GM19023 (cell line): ENCODE measurements at regions not wholly inside any gene's neighbourhood (a gene's known extent, or its start where the extent isn't known, plus 50 kb on each side); places are given as distances from the start of the nearest gene placed in this dataset.

Source experiments
- ATAC-seq: cut with Tn5 transposase; IDR thresholded peaks from one replicate; pipeline ENCODE4 v1.9.1; 2021; ENCODE audit warnings: mild to moderate bottlenecking, moderate library complexity; ENCODE audit not compliant: unreplicated experiment

DNA sequence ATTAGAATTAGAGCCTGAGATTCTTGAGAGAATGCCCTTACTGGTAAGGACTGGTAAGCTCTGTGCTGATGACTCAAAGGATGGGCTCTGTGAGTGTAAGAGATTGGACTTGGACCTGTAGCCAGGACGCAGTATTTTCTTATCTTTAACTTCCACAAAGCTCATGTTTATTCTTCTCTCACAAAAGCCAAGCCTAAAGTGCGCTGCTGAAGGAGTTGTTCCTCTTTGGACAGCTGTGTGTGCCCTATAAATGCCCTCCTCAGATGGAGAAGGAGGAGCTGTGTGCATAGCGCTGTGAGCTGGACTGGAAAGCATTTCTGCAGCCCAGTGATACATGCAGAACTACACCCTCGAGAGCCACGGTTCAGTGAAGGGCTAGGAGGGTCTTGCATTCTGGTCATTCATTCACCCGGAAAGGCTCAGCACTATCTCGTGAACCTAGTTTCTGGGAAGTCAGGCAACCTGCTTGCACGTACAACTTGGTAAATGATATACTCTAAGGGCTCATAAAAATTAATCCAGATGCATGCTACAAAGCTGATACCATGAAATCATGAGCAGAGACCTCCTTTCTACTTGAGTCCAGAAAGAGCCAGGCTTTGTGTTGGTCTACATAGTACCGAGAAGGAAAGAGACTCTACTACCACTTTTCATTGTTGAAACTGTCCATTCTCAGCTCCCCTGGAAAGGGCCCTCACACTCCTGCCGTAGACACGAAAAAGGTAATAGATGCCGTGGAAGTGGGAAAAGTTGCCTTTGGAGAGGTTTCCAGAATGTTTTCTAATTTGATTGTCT lies 103.0 kb upstream of the TBL1XR1 start:
- ATAC-seq = peak; percentile 59

DNA sequence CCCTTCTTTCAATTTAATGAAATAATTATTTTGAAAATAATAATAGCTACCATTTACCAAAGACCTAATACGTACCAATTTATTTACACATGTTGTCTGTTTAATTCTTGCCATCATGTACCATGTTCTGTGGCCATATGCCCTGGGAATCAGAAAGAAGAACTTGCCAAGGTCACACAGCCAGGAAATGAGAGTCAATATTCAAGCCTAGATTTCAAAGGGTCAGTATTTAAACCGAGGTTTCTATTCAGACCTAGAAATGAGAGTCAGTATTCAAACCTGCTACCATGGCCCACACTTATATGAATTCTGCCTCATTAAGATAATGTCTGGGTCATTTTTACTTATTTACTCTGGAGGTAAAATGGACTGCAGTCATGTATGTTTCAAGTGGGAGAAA lies 103.6 kb upstream of the TBL1XR1 start:
- no peak for ATAC-seq

DNA sequence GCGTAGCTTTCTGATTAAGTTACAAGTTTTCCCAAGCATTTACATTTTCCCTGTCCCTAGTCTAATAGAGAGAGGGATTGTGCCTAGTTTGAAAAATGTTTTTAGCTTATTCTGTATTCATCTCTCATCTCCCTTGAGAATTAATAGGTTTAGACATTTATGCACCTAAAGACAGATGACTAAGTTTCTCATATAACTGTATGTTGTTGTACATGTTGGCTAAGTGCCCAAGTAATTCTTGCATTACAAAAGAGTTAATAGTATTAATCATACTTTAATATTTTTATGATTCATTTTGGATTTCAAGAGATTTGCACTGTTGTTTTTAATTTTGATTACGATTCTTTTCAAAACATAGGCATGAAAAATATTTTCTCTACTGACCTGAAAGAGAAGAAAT lies 109.0 kb upstream of the TBL1XR1 start:
- ATAC-seq = no peak

DNA sequence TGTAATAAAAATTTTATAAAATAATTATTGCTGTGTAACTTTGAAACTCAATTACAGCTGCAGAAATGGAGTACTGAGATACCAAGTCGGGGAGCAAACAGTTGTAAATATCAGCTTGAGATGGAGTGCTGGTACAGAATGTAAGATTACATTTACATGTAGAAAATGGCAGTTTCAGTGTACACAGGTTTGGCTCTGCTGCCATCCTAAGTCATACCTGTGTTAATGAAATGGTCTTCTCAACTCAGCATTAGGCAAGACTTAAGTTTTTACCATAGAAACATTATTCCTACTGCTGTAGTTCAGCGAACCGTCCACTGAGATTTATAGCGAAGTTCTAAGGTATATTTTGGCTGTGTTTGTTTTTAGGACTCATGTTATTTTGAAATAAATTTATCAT lies 110.1 kb upstream of the TBL1XR1 start:
- ATAC-seq = no peak

- no peak for ATAC-seq
Observed at GRCh38 chr3:177307826-177308225, 110.5 kb upstream of the TBL1XR1 start.

DNA sequence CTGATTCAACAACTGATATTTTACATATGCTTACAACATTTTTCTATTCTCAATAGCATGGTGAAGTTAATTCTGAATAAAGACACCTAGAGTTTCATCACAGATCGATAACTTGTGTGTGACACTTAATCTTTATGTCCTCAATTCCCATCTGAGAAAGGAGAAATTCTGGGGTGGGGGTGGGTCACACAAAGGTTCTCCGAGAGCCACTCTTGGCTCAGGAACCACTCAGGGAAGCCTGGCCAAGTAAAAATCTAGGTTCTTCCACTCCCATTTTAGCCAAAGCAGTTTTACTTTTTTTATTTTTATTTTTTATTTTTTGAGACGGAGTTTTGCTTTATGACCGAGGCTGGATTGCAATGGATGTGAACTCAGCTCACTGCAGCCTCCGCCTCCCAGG lies 111.0 kb upstream of the TBL1XR1 start:
- ATAC-seq = no peak

- no peak for ATAC-seq
Observed at GRCh38 chr3:177308911-177309310, 111.6 kb upstream of the TBL1XR1 start.

- no peak for ATAC-seq
Observed at GRCh38 chr3:177312491-177312890, 115.2 kb upstream of the TBL1XR1 start.

DNA sequence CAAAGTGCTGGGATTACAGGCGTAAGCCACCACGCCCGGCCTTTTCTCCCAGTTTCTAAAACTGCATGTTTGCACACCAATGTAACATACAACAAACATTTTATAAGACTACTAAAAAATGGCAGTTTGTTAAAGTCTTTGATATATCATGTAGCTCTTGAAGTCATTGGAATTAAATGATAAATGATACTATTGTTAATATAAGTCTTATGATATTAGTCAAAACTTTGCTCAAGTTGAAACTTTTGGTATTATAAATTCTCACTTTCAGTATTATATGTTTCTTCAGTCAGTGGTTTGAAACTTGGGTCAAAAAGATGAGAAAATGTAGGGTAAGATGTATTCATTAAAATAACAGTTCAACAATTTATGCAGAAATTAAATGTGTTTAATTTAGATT lies 117.6 kb upstream of the TBL1XR1 start:
- ATAC-seq = peak; percentile 54

DNA sequence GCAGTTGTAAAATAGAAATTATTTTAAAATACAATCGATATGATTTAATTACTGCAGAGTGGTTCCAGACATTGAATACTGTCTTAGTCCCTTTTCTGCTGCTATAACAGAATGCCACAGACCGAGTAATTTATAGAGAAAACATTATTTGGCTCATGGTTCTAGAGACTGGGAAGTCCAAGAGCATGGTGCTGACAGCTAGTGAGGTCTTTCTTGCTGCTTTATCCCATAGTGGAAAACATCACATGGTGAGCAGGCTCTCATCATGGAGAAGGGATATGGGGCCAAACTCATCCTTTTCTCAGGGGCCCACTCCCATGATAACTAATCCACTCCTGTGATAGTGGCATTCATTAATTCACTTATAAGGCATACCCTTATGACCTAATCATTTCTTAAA lies 120.0 kb upstream of the TBL1XR1 start:
- ATAC-seq = no peak

GRCh38 chr3:177318559-177318958 lies 121.3 kb upstream of the TBL1XR1 start:
- ATAC-seq = no peak

DNA sequence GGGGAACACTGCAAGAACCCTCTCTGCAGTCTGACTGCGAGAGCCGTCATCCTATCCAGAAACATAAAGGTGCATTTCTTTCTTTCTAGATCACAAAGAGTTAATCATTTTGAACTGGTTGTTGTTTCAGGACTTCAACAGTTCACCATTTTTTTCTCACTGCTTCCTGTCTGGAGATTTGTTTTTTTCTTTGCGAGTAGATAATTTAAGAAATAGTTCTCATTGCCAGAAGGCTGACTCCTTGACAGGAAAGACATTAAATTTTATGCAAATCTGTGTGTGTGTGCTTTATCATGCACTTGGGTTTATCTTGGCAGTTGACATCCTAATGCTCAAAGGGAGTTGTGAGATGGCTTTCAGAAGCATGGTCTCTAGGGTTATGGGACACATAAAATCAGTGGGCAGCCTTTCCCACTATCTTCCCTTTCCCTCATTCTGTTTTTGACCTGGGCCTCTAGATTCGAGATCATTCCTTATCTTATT lies 123.5 kb upstream of the TBL1XR1 start:
- peak; percentile 50 for ATAC-seq

GRCh38 chr3:177321819-177322218 lies 124.5 kb upstream of the TBL1XR1 start:
- no peak for ATAC-seq

- ATAC-seq = no peak
Observed at GRCh38 chr3:177322881-177323280, 125.6 kb upstream of the TBL1XR1 start.

DNA sequence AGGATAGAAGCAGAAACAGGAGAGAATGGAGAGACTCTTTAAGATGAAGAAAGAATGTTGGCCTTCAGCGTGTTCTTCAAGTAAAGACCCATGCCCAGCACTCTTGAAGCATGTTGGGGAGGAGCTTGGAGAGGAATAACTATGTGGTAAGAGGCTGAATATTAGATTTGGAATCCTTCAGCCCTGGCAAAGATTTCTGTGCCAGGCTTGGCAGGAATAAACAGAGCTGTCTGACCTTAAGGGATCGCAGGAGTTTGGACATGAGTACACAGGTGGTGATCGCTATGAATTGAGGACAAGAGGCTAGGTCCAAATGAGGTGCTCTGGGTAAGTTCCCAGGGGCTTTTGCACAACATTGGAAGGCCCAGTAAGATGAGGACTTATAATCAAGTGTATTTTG lies 132.6 kb upstream of the TBL1XR1 start:
- ATAC-seq = no peak

DNA sequence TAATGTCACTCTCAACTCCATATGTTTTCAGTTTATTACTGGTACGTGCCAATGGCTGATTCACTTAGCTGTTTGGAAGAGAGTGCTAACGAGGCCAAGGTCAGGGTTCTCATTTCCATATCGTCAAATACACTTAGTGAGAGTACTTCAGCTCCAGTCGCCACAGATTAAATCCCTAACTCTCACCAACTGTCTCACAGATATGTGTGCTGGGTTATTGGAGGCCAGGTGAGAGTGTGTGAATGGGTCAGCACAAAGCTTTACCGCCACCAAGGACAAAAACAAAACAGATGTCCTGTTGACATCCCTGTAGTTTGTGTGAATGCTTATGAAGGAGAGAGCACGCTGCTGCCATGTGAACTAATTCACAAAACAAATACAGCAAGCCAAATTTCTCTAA lies 133.5 kb upstream of the TBL1XR1 start:
- ATAC-seq = no peak

GRCh38 chr3:177331203-177331835 lies 134.0 kb upstream of the TBL1XR1 start:
- ATAC-seq = no peak

GRCh38 chr3:177332955-177333354 lies 135.7 kb upstream of the TBL1XR1 start:
- no peak for ATAC-seq

DNA sequence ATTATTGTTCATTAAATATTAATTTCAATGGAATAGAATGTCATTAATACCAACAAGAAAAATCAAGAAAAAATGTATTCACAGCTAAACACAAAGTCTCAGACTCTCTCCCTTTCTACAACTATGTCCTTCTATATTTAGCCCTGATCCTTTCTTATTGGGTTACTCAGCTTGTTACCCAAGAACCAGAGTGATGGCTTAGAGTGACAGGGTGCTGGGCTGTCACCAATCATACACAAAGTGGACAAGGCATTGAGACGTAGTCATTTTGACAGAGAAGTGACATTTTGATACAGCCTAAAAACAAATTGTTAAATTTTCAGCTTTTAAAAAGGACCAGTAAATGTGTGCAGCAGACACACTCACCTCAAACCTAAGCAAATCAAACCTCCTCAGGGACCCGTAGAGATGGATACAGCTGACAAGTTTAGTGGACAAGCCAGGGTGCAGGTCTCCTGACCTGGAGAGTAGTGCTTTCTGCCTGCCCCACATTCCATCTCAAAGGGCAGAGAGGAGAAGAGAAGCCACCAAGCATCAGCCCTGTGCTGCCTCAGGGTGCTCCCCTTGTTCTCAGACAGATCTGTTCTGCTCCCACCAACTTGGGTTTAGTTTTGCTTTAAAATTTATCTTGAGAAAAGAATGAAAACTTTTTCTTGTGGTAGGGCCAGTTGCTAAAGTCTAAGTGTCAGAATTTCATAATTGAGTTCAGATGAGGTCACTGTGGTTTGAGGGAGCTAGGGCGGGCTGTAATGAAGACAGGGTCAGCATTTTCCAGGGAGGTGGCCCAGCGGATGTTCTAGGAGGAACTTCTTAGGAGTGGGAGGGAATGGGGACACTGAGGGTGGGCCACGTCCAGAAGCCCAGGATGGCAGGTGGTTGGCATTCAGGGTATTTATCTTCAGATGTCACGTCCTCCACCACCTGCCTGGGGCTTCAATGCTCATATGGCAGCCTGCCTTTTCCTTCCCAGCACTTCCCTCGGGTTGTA lies 136.5 kb upstream of the TBL1XR1 start:
- ATAC-seq = no peak

- ATAC-seq = no peak
Observed at GRCh38 chr3:177334803-177335202, 137.5 kb upstream of the TBL1XR1 start.

DNA sequence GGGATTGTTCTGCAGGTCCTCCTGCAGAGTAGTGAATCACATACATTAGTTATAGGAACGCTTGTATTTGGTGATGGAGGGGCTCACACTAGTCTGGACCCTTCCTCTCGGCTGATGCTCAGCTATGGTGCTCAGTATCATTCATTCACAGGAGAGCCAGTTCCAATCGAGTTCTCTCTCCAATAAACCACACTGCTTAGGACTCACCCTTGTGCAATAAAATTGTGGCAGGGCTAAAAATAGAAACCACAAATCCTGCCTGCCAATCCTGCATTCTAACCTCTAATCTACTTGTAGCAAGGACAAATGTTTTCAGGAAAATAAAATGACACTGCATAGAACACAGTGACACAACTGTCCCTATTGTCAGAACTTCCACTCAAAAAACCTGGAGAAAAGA lies 138.4 kb upstream of the TBL1XR1 start:
- ATAC-seq = no peak
